ENCODE measurements at regions not wholly inside any gene's neighbourhood (a gene's known extent, or its start where the extent isn't known, plus 50 kb on each side); places are given as distances from the start of the nearest gene placed in this dataset.
A peak's percentile ranks its signal among the peaks of the same experiment; 100 is the strongest.

DNA sequence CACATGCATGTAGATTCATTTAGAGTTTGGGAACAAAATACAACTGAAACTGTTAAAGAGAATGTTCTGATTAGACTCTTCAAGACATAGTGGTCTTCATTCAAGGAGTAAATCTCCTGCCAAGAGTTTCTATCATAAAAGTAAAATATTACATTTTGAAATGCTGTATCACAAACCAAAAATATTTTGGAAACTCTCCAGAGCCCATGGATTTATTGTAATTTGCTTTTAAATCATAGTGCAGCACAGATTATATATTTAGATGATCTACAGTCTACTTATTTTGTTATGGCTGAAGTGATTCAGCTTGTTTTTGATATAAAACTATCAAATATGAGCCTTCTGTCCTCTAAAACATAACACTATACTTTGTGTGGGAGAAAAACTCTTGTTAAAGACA is 105.3 kb downstream of the DISP1 start:
- no peaks in the 10 kb centered on the region for H3K27me3 ChIP-seq (ENCODE audit: insufficient read depth, insufficient read length)
- H3K9me3 ChIP-seq (ENCODE audit: insufficient read depth, low read length) = peaks cover 16% of the 10 kb centered on the region
- H3K36me3 ChIP-seq (ENCODE audit: insufficient read depth, insufficient read length, low read length) = no peaks in the 10 kb centered on the region
- H3K4me3 ChIP-seq (ENCODE audit: insufficient read length, low read depth) = no peak overlapping the region
- no peaks in the 10 kb centered on the region for H3K4me1 ChIP-seq (ENCODE audit: insufficient read depth, insufficient read length)
- DNase-seq (ENCODE audit: low read depth, low spot score) = no peak
- H3K9ac ChIP-seq (ENCODE audit: insufficient read length, low read depth) = no peak overlapping the region
- TF ChIP-seq SUZ12 (IDR thresholded peaks at IDR 0.05; ENCODE audit: extremely low read depth, insufficient read depth, insufficient read length) (no peak), YY1 (IDR thresholded peaks at IDR 0.05; ENCODE audit: insufficient read depth, insufficient read length) (no peak), ZNF274 (IDR thresholded peaks at IDR 0.05; ENCODE audit: low read depth, low read length) (no peak)

DNA sequence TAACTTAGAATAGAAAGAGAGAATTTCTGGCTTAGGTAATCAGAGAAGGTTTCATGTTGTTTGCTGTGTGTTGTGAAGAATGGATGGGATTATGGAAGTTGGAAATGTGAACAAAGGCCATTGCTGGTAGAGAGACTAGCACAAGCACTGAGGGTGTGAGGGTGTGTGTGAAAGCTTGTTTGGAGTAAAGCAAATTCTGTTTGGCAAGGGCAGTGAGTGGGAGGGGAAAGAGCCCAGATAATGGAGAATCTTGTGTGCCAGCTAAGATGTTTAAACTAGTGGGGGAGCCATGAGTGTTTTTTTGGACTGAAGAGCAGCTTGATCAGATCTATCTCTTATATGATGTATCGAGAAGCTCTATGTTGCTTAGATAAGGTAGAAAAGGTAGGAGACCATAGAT is 107.1 kb downstream of the DISP1 start:
- TF ChIP-seq SUZ12 (IDR thresholded peaks at IDR 0.05; ENCODE audit: extremely low read depth, insufficient read depth, insufficient read length) = no peak
- TF ChIP-seq ZNF274 (IDR thresholded peaks at IDR 0.05; ENCODE audit: low read depth, low read length) = no peak
- no peak for TF ChIP-seq YY1 (IDR thresholded peaks at IDR 0.05; ENCODE audit: insufficient read depth, insufficient read length)
- Histone ChIP-seq H3K4me3 (ENCODE audit: insufficient read length, low read depth) (no peak overlapping the region), H3K4me1 (ENCODE audit: insufficient read depth, insufficient read length) (no peaks in the 10 kb centered on the region), H3K27me3 (ENCODE audit: insufficient read depth, insufficient read length) (no peaks in the 10 kb centered on the region), H3K36me3 (ENCODE audit: insufficient read depth, insufficient read length, low read length) (no peaks in the 10 kb centered on the region), H3K9me3 (ENCODE audit: insufficient read depth, low read length) (peaks cover 11% of the 10 kb centered on the region), H3K9ac (ENCODE audit: insufficient read length, low read depth) (no peak overlapping the region)
- DNase-seq (ENCODE audit: low read depth, low spot score) = no peak

DNA sequence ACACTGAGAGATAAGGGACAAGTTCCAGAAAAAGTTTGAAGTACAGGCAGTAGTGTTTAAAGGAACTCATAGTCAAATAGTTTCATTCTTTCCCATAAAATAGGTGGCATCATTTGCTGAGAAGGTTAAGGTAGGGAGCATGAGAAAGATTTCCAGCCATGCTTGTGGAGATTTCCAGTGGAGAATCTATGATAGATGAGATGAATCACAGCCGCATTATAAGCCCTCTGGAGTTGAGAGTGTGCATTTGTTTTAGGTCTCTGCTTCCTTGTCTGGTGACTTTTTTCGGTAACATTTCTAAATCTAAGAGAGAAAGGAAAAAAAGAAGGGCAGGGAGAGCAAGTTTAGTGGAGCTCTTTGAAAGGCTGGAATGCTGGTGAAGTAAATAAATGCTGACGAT is 108.7 kb downstream of the DISP1 start:
- Histone ChIP-seq H3K4me1 (ENCODE audit: insufficient read depth, insufficient read length) (no peaks in the 10 kb centered on the region), H3K27me3 (ENCODE audit: insufficient read depth, insufficient read length) (no peaks in the 10 kb centered on the region), H3K9ac (ENCODE audit: insufficient read length, low read depth) (no peak overlapping the region), H3K9me3 (ENCODE audit: insufficient read depth, low read length) (no peaks in the 10 kb centered on the region), H3K36me3 (ENCODE audit: insufficient read depth, insufficient read length, low read length) (no peaks in the 10 kb centered on the region), H3K4me3 (ENCODE audit: insufficient read length, low read depth) (no peak overlapping the region)
- DNase-seq (ENCODE audit: low read depth, low spot score) = no peak
- TF ChIP-seq YY1 (IDR thresholded peaks at IDR 0.05; ENCODE audit: insufficient read depth, insufficient read length) (no peak), SUZ12 (IDR thresholded peaks at IDR 0.05; ENCODE audit: extremely low read depth, insufficient read depth, insufficient read length) (no peak), ZNF274 (IDR thresholded peaks at IDR 0.05; ENCODE audit: low read depth, low read length) (no peak)

DNA sequence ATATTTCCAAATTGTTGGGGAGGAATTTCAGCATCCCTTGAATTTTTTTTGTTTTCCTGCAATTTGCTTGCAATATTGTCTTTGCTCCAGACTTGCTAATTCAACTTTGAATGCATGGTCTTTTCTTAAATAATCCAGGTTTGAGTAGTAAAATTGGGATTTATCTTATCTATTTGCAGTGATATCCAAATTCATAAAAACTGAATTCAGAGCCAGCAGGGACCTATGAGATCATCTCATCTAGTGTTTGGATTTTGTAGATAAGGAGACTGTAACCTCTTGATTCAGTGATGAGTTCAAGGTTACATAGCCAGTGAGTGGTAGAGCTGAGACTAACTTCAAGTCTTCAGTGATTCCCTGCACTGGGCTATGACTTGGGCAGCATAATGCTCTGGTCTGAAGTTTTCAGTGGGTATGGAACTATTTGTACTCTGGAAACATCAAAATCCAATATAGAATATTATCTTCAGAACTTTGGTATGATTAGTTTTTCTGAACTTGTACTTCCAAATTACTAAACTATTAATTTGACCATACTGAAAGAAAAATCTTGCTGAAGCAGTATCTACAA is 109.4 kb downstream of the DISP1 start:
- Histone ChIP-seq H3K4me1 (ENCODE audit: insufficient read depth, insufficient read length) (no peaks in the 10 kb centered on the region), H3K9me3 (ENCODE audit: insufficient read depth, low read length) (no peaks in the 10 kb centered on the region), H3K4me3 (ENCODE audit: insufficient read length, low read depth) (no peak overlapping the region), H3K27me3 (ENCODE audit: insufficient read depth, insufficient read length) (no peaks in the 10 kb centered on the region), H3K36me3 (ENCODE audit: insufficient read depth, insufficient read length, low read length) (no peaks in the 10 kb centered on the region), H3K9ac (ENCODE audit: insufficient read length, low read depth) (no peak overlapping the region)
- no peak for DNase-seq (ENCODE audit: low read depth, low spot score)
- TF ChIP-seq ZNF274 (IDR thresholded peaks at IDR 0.05; ENCODE audit: low read depth, low read length) = no peak
- no peak for TF ChIP-seq SUZ12 (IDR thresholded peaks at IDR 0.05; ENCODE audit: extremely low read depth, insufficient read depth, insufficient read length)
- no peak for TF ChIP-seq YY1 (IDR thresholded peaks at IDR 0.05; ENCODE audit: insufficient read depth, insufficient read length)

DNA sequence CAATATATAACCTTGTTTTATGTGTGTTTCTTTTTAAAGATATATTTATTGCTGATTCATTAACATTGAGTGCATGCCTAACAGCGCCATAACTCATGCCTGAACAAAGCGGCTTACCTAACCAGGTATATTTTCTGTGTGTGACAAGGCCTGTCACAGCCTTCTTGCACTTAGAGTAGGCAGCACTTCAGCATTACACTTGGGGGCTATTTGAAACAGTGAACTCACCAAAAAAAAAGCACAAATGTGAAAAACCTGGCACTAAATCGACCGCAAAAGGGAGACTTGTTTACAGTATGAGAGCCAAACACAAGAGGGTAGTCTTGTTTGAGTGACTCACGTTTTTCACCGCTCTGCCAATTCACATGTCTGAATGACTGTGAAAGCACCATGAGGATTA is 111.7 kb downstream of the DISP1 start:
- no peak for TF ChIP-seq ZNF274 (IDR thresholded peaks at IDR 0.05; ENCODE audit: low read depth, low read length)
- no peak for TF ChIP-seq SUZ12 (IDR thresholded peaks at IDR 0.05; ENCODE audit: extremely low read depth, insufficient read depth, insufficient read length)
- no peak for TF ChIP-seq YY1 (IDR thresholded peaks at IDR 0.05; ENCODE audit: insufficient read depth, insufficient read length)
- Histone ChIP-seq H3K4me1 (ENCODE audit: insufficient read depth, insufficient read length) (no peaks in the 10 kb centered on the region), H3K9me3 (ENCODE audit: insufficient read depth, low read length) (no peaks in the 10 kb centered on the region), H3K36me3 (ENCODE audit: insufficient read depth, insufficient read length, low read length) (no peaks in the 10 kb centered on the region), H3K27me3 (ENCODE audit: insufficient read depth, insufficient read length) (no peaks in the 10 kb centered on the region), H3K9ac (ENCODE audit: insufficient read length, low read depth) (no peak overlapping the region), H3K4me3 (ENCODE audit: insufficient read length, low read depth) (no peak overlapping the region)
- no peak for DNase-seq (ENCODE audit: low read depth, low spot score)

DNA sequence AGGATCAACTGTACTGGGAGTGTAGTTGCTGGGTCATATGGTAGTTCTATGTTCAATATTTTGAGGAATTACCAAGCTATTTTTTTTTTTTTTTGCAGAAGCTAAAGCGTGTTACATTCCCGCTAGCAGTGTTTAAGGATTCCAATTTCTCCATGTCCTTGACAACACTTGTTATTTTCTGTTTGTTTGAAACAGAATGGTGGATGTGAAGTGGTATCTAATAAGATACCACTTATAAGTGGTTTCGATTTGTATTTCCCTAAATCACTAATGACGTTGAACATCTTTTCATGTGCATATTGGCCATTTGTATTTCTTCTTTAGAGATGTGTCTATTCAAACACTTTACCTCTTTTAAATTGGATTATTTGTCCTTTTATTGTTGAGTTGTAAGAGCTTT is 112.2 kb downstream of the DISP1 start:
- H3K9me3 ChIP-seq (ENCODE audit: insufficient read depth, low read length) = no peaks in the 10 kb centered on the region
- TF ChIP-seq YY1 (IDR thresholded peaks at IDR 0.05; ENCODE audit: insufficient read depth, insufficient read length) (no peak), ZNF274 (IDR thresholded peaks at IDR 0.05; ENCODE audit: low read depth, low read length) (no peak), SUZ12 (IDR thresholded peaks at IDR 0.05; ENCODE audit: extremely low read depth, insufficient read depth, insufficient read length) (no peak)
- H3K9ac ChIP-seq (ENCODE audit: insufficient read length, low read depth) = no peak overlapping the region
- H3K27me3 ChIP-seq (ENCODE audit: insufficient read depth, insufficient read length) = no peaks in the 10 kb centered on the region
- H3K36me3 ChIP-seq (ENCODE audit: insufficient read depth, insufficient read length, low read length) = no peaks in the 10 kb centered on the region
- no peaks in the 10 kb centered on the region for H3K4me1 ChIP-seq (ENCODE audit: insufficient read depth, insufficient read length)
- DNase-seq (ENCODE audit: low read depth, low spot score) = no peak
- no peak overlapping the region for H3K4me3 ChIP-seq (ENCODE audit: insufficient read length, low read depth)

DNA sequence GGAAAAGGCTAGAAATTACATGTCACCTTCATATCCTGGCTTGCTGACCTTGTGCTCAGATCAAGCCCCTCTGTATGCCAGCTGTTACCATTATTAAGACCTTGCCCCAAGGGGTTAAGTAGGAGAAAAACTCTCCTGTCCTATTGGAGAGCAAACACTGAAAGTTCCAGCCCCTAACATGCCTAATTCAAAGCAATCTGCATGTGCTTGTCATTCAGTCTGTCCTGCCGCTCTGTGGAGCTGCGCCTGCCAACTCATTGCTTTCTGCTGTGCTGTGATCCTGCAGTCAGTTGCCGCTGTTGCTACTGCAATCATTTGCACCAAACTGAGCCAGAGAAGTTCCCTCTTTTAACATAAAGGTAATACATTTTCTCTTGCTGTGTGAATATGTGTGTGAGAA is 113.4 kb downstream of the DISP1 start:
- TF ChIP-seq ZNF274 (IDR thresholded peaks at IDR 0.05; ENCODE audit: low read depth, low read length) (no peak), YY1 (IDR thresholded peaks at IDR 0.05; ENCODE audit: insufficient read depth, insufficient read length) (no peak), SUZ12 (IDR thresholded peaks at IDR 0.05; ENCODE audit: extremely low read depth, insufficient read depth, insufficient read length) (no peak)
- H3K4me1 ChIP-seq (ENCODE audit: insufficient read depth, insufficient read length) = no peaks in the 10 kb centered on the region
- no peaks in the 10 kb centered on the region for H3K27me3 ChIP-seq (ENCODE audit: insufficient read depth, insufficient read length)
- H3K36me3 ChIP-seq (ENCODE audit: insufficient read depth, insufficient read length, low read length) = no peaks in the 10 kb centered on the region
- H3K4me3 ChIP-seq (ENCODE audit: insufficient read length, low read depth) = peak overlapping the region; percentile 6
- H3K9ac ChIP-seq (ENCODE audit: insufficient read length, low read depth) = no peak overlapping the region
- H3K9me3 ChIP-seq (ENCODE audit: insufficient read depth, low read length) = no peaks in the 10 kb centered on the region
- peak; percentile 89 for DNase-seq (ENCODE audit: low read depth, low spot score)
